ENCODE measurements at regions not wholly inside any gene's neighbourhood (a gene's known extent, or its start where the extent isn't known, plus 50 kb on each side); places are given as distances from the start of the nearest gene placed in this dataset.

GRCh38 chr3:148147903-148148302 is 549.8 kb upstream of the AGTR1 start:
- no peaks in the 10 kb centered on the region for H3K9me3 ChIP-seq (ENCODE audit: control insufficient read depth, insufficient read depth, low read depth, low read length)
- intact Hi-C loops (cut with micrococcal nuclease; ENCODE audit: unreplicated experiment) (no loop called here), in situ Hi-C loops (cut with HindIII; ENCODE audit: low pct_unique_long_range_greater_than_20kb, low sequenced_read_pairs) (no loop called here)
- no TSS peak for BruUV-seq (replicated peaks)
- no peak overlapping the region for H3K27ac ChIP-seq (ENCODE audit: low read length)
- CTCF ChIA-PET, result no interaction called here
- no peak for TF ChIP-seq REST (IDR thresholded peaks at IDR 0.05; ENCODE audit: insufficient read depth in 1 of 2, low read depth in 2 of 2, low read length in 1 of 2)
- TF ChIP-seq POLR2AphosphoS5 (IDR thresholded peaks at IDR 0.05; ENCODE audit: low read depth, low read length), result no peak
- TF ChIP-seq, protein P1, sequence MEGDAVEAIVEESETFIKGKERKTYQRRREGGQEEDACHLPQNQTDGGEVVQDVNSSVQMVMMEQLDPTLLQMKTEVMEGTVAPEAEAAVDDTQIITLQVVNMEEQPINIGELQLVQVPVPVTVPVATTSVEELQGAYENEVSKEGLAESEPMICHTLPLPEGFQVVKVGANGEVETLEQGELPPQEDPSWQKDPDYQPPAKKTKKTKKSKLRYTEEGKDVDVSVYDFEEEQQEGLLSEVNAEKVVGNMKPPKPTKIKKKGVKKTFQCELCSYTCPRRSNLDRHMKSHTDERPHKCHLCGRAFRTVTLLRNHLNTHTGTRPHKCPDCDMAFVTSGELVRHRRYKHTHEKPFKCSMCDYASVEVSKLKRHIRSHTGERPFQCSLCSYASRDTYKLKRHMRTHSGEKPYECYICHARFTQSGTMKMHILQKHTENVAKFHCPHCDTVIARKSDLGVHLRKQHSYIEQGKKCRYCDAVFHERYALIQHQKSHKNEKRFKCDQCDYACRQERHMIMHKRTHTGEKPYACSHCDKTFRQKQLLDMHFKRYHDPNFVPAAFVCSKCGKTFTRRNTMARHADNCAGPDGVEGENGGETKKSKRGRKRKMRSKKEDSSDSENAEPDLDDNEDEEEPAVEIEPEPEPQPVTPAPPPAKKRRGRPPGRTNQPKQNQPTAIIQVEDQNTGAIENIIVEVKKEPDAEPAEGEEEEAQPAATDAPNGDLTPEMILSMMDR (IDR thresholded peaks at IDR 0.05), result no peak
- TF ChIP-seq TCF7L2 (IDR thresholded peaks at IDR 0.05; ENCODE audit: low read depth, low read length), result no peak
- TF ChIP-seq SIN3A (IDR thresholded peaks at IDR 0.05; ENCODE audit: borderline replicate concordance, insufficient read depth, low read depth, low read length), result no peak
- no peaks in the 10 kb centered on the region for H3K4me1 ChIP-seq (ENCODE audit: control insufficient read depth, insufficient read depth, low read length)
- DNase-seq (ENCODE audit: low read depth, low spot score) (no peak), ATAC-seq (no peak)
- H3K27me3 ChIP-seq (ENCODE audit: control insufficient read depth, insufficient read depth, low read length), result no peaks in the 10 kb centered on the region
- POLR2A ChIA-PET, result no interaction called here
- H3K36me3 ChIP-seq (ENCODE audit: control insufficient read depth, insufficient read depth, low read length), result no peaks in the 10 kb centered on the region
- no peak overlapping the region for H3K4me3 ChIP-seq (ENCODE audit: low read depth in 2 of 2, low read length in 2 of 2)

GRCh38 chr3:148149556-148149955 is 548.1 kb upstream of the AGTR1 start:
- ATAC-seq, result no peak
- Histone ChIP-seq H3K4me1 (ENCODE audit: control insufficient read depth, insufficient read depth, low read length) (no peaks in the 10 kb centered on the region), H3K4me3 (ENCODE audit: low read depth in 2 of 2, low read length in 2 of 2) (no peak overlapping the region), H3K27ac (ENCODE audit: low read length) (no peak overlapping the region), H3K9me3 (ENCODE audit: control insufficient read depth, insufficient read depth, low read depth, low read length) (no peaks in the 10 kb centered on the region), H3K27me3 (ENCODE audit: control insufficient read depth, insufficient read depth, low read length) (no peaks in the 10 kb centered on the region), H3K36me3 (ENCODE audit: control insufficient read depth, insufficient read depth, low read length) (no peaks in the 10 kb centered on the region)
- in situ Hi-C loops (cut with HindIII; ENCODE audit: low pct_unique_long_range_greater_than_20kb, low sequenced_read_pairs), result no loop called here
- no peak for TF ChIP-seq TCF7L2 (IDR thresholded peaks at IDR 0.05; ENCODE audit: low read depth, low read length)
- TF ChIP-seq POLR2AphosphoS5 (IDR thresholded peaks at IDR 0.05; ENCODE audit: low read depth, low read length), result no peak
- no peak for TF ChIP-seq SIN3A (IDR thresholded peaks at IDR 0.05; ENCODE audit: borderline replicate concordance, insufficient read depth, low read depth, low read length)
- TF ChIP-seq REST (IDR thresholded peaks at IDR 0.05; ENCODE audit: insufficient read depth in 1 of 2, low read depth in 2 of 2, low read length in 1 of 2), result no peak
- TF ChIP-seq, protein P1 (IDR thresholded peaks at IDR 0.05), result no peak
- intact Hi-C loops (cut with micrococcal nuclease; ENCODE audit: unreplicated experiment), result no loop called here
- no TSS peak for BruUV-seq (replicated peaks)
- ChIA-PET CTCF (no interaction called here), POLR2A (no interaction called here)
- DNase-seq (ENCODE audit: low read depth, low spot score), result no peak

Measured in Panc1 (cell line).